ENCODE measurements at regions not wholly inside any gene's neighbourhood (a gene's known extent, or its start where the extent isn't known, plus 50 kb on each side); places are given as distances from the start of the nearest gene placed in this dataset.

- no peaks in the 10 kb centered on the region for H3K79me1 ChIP-seq (ENCODE audit: low read depth, low read length)
- no peak overlapping the region for H3K18ac ChIP-seq (ENCODE audit: extremely low read depth, low read length)
- WGBS, 2 experiments (ENCODE audit: extremely low coverage in 1 of 2, insufficient coverage in 1 of 2, insufficient read length in 1 of 2, insufficient replicate concordance in 2 of 2, low coverage in 1 of 2, low lambda C conversion rate in 2 of 2, missing lambda C conversion rate in 1 of 2): 82% methylated on average over 2 of the region's 2 CpGs; no CpG with 5 or more reads in 1 of the 2 experiments
- peaks cover 67 to 91% of the 10 kb centered on the region in 2 experiments for H3K9me3 ChIP-seq (ENCODE audit: insufficient read depth in 2 of 2, low read depth in 1 of 2, low read length in 1 of 2)
- no peak overlapping the region for H2AK5ac ChIP-seq (ENCODE audit: low read depth, low read length)
- H3K23ac ChIP-seq (ENCODE audit: insufficient read length): no peak overlapping the region
- H3K4me3 ChIP-seq (ENCODE audit: extremely low read depth in 1 of 4, insufficient read depth in 2 of 4, low read depth in 3 of 4, low read length in 4 of 4): no peak overlapping the region
- no peak overlapping the region for H4K8ac ChIP-seq (ENCODE audit: extremely low read depth, insufficient read depth, low read length)
- no peaks in the 10 kb centered on the region for H3K4me1 ChIP-seq (replicated peaks in 1 of 4; ENCODE audit: control insufficient read depth in 3 of 4, insufficient read depth in 4 of 4, low read length in 3 of 4)
- no peaks in the 10 kb centered on the region for H3K27me3 ChIP-seq (replicated peaks in 1 of 4; ENCODE audit: control insufficient read depth in 3 of 4, extremely low read depth in 1 of 4, insufficient read depth in 3 of 4, low read length in 3 of 4)
- DNase-seq (ENCODE audit: low read depth in 1 of 2, low spot score in 2 of 2) (no peak), FAIRE-seq (no peak)
- H3K23me2 ChIP-seq (ENCODE audit: low read depth, low read length): no peaks in the 10 kb centered on the region
- no peak overlapping the region for H2BK5ac ChIP-seq (ENCODE audit: low read depth, low read length)
- no peak overlapping the region for H4K91ac ChIP-seq (replicated peaks; ENCODE audit: insufficient read length, low read length)
- no peak overlapping the region for H2BK120ac ChIP-seq (replicated peaks; ENCODE audit: low read depth, low read length)
- H2BK15ac ChIP-seq (ENCODE audit: low read length): no peak overlapping the region
- no peak overlapping the region for H2AFZ ChIP-seq (ENCODE audit: low read length)
- TF ChIP-seq SP2 (IDR thresholded peaks at IDR 0.05; ENCODE audit: low read length): no peak
- TF ChIP-seq SUZ12 (IDR thresholded peaks at IDR 0.05; ENCODE audit: low read length): no peak
- no peak overlapping the region for H3K4me2 ChIP-seq (ENCODE audit: insufficient read depth in 1 of 2, low read depth in 2 of 2, low read length in 2 of 2)
- H3K56ac ChIP-seq (replicated peaks; ENCODE audit: insufficient read length, low read depth, low read length): no peak overlapping the region
- no peak overlapping the region for H3K9ac ChIP-seq (replicated peaks in 1 of 4; ENCODE audit: extremely low read depth in 1 of 4, low read depth in 3 of 4, low read length in 3 of 4)
- H2BK20ac ChIP-seq (ENCODE audit: low read length): no peak overlapping the region
- no peaks in the 10 kb centered on the region for H4K20me1 ChIP-seq (replicated peaks in 1 of 2; ENCODE audit: control insufficient read depth in 1 of 2, insufficient read depth in 2 of 2, low read length in 2 of 2)
- H3K27ac ChIP-seq (ENCODE audit: low read depth, low read length): no peak overlapping the region
- H3K36me3 ChIP-seq (ENCODE audit: control insufficient read depth in 2 of 4, insufficient read depth in 4 of 4, low read length in 3 of 4): no peaks in the 10 kb centered on the region; a peak in 1 of 8 replicates
- CTCF ChIA-PET (ENCODE audit: partially characterized antibody): no interaction called here
- POLR2A ChIA-PET (ENCODE audit: partially characterized antibody): no interaction called here
- H4K5ac ChIP-seq (ENCODE audit: insufficient read length, low read depth, low read length): no peak overlapping the region
- H3K4ac ChIP-seq (replicated peaks; ENCODE audit: insufficient read length, low read depth, low read length): no peak overlapping the region
- H3K14ac ChIP-seq (ENCODE audit: insufficient read length): no peak overlapping the region
- H3K79me2 ChIP-seq (ENCODE audit: control insufficient read depth in 1 of 2, insufficient read depth in 2 of 2, low read length in 2 of 2): no peaks in the 10 kb centered on the region
- no peak overlapping the region for H2BK12ac ChIP-seq (ENCODE audit: low read depth, low read length)
Measured at GRCh38 chr7:56479136-56479535, 362.9 kb upstream of the NUPR2 start.

Data from H1 (cell line).